ENCODE measurements at regions not wholly inside any gene's neighbourhood (a gene's known extent, or its start where the extent isn't known, plus 50 kb on each side); places are given as distances from the start of the nearest gene placed in this dataset.

DNA sequence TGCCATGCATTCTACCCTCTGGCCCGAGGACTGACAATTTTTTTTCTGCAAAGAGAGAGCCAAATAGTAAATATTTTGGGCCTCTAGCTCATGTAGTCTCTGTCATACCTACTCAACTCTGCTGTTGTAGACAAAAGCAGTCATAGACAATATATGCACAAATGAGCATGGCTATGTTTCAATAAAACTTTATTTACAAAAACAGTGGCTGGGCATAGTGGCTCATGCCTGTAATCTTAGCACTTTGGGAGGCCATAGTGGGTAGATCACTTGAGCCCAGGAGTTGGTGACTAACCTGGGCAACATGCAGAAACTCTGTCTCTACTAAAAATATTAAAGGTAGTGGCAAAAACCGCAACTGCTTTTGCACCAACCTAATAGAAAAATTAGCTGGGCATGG is 153.7 kb upstream of the BTG1 start:
- TF ChIP-seq HOXB13 (CRISPR knock-in tag; IDR thresholded peaks at IDR 0.05; ENCODE audit: low read depth), result no peak
- no peak for TF ChIP-seq GATA3 (IDR thresholded peaks at IDR 0.05; ENCODE audit: borderline replicate concordance)
- no peak for TF ChIP-seq POLR2A (IDR thresholded peaks at IDR 0.05; ENCODE audit: low read length)
- no peak for TF ChIP-seq CTCF (IDR thresholded peaks at IDR 0.05)
- no peak for TF ChIP-seq HDAC2 (IDR thresholded peaks at IDR 0.05)
- no peak for TF ChIP-seq EP300 (IDR thresholded peaks at IDR 0.05)
- TF ChIP-seq JUN (IDR thresholded peaks at IDR 0.05), result no peak
- no peak for TF ChIP-seq RCOR1 (IDR thresholded peaks at IDR 0.05; ENCODE audit: low read depth, low read length)
- TF ChIP-seq KDM1A (IDR thresholded peaks at IDR 0.05; ENCODE audit: low read depth), result no peak

All from A549 (cell line).